ENCODE measurements at regions not wholly inside any gene's neighbourhood (a gene's known extent, or its start where the extent isn't known, plus 50 kb on each side); places are given as distances from the start of the nearest gene placed in this dataset.

DNA sequence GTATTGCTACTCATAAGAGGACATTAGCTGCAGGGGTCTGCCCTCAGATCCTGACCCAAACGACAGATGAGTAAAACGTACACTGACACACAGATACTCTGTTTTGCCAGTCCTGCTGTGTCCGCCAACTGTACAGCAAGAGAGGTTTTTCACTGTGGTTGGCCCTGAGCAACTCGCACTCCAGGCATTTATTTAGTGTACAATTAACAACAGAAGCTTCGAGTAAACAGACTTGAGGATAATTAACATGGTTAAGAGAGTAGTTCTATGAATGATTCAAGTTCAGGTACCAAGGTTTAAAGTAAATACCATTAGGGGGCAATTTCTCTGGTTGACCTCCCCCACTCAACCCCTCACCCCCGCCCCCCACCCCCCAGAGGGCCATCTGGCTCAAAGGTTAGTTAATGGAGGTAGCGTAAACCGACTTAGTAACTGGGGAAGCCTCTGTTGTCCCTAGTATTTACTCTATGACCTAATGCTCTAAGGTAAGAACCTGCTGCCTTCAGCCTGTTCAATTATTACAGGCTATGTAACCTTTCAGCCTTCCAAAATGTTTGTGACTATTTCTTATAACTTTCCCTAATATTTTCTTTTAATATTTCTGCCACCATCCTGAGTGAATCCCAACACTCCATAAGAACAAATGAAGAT is 103.9 kb upstream of the XIRP2 start:
- H3K36me3 ChIP-seq (replicated peaks in 1 of 2; ENCODE audit: control insufficient read depth in 1 of 2, insufficient read depth in 2 of 2, low read length in 1 of 2), result no peaks in the 10 kb centered on the region
- H3K27me3 ChIP-seq (ENCODE audit: insufficient read depth), result no peaks in the 10 kb centered on the region
- no peaks in the 10 kb centered on the region for H3K9me2 ChIP-seq
- no peak overlapping the region for H3K4me2 ChIP-seq
- no peaks in the 10 kb centered on the region for H4K20me1 ChIP-seq (ENCODE audit: insufficient read depth)
- no peaks in the 10 kb centered on the region for H3K79me2 ChIP-seq (ENCODE audit: insufficient read depth)
- H3K4me1 ChIP-seq (ENCODE audit: control insufficient read depth in 1 of 2, insufficient read depth in 2 of 2, low read depth in 1 of 2, low read length in 1 of 2), result no peaks in the 10 kb centered on the region; a peak in 1 of 4 replicates
- ChIA-PET POLR2A (no interaction called here), CTCF (no interaction called here)
- no peak for DNase-seq
- no peaks in the 10 kb centered on the region for H3F3A ChIP-seq (replicated peaks; ENCODE audit: insufficient read depth)
- no peak overlapping the region for H3K27ac ChIP-seq (ENCODE audit: low read depth in 2 of 2, low read length in 1 of 2)
- no peak overlapping the region; the same call in 1 of the 2 replicates for H2AFZ ChIP-seq (ENCODE audit: low read depth)
- WGBS (ENCODE audit: low lambda C conversion rate), result 61% methylated on average over 8 of the region's 8 CpGs
- H3K9me3 ChIP-seq, result no peaks in the 10 kb centered on the region
- TF ChIP-seq GATA2 (CRISPR knock-in tag; IDR thresholded peaks at IDR 0.05), result no peak
- no peak for TF ChIP-seq USF1 (IDR thresholded peaks at IDR 0.05; ENCODE audit: borderline replicate concordance, low read depth)
- TF ChIP-seq SMC3 (IDR thresholded peaks at IDR 0.05; ENCODE audit: low read depth, low read length), result no peak
- no peak for TF ChIP-seq CTCF (IDR thresholded peaks at IDR 0.05)
- TF ChIP-seq MAX (IDR thresholded peaks at IDR 0.05; ENCODE audit: low read depth), result no peak
- no peak for TF ChIP-seq CHD2 (IDR thresholded peaks at IDR 0.05; ENCODE audit: low read length, partially characterized antibody)
- no peak for TF ChIP-seq EP300 (IDR thresholded peaks at IDR 0.05; ENCODE audit: borderline replicate concordance in 1 of 2, low read depth in 1 of 2, low read length in 1 of 2)
- no peak for TF ChIP-seq FOXM1 (IDR thresholded peaks at IDR 0.05; ENCODE audit: low read depth)
- no peak for TF ChIP-seq EZH2phosphoT487 (IDR thresholded peaks at IDR 0.05; ENCODE audit: borderline replicate concordance, low read depth)
- TF ChIP-seq ELF1 (IDR thresholded peaks at IDR 0.05), result no peak
- no peak overlapping the region for H3K4me3 ChIP-seq (ENCODE audit: low read depth in 2 of 2, low read length in 1 of 2)
- H3K9ac ChIP-seq, result no peak overlapping the region

DNA sequence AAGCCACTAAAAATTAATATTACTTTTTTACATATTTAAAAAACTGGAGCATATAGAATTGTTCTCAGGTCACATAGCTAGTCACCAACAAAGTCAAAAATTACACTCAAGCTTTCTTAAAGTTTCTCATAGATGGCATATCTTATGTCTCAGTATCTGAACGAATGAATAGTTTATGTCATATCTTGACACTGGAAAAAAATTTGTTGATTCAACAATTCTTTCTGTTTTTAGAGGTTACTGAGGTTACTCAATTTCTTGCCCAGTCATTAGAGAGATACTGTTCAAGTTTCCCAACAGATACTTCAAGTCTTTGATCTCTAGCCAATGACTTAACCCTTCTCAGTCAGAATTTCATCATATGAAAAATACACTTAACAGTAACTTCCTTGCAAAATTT is 113.1 kb upstream of the XIRP2 start:
- H3F3A ChIP-seq (replicated peaks; ENCODE audit: insufficient read depth), result no peaks in the 10 kb centered on the region
- H3K9me2 ChIP-seq, result no peaks in the 10 kb centered on the region
- ChIA-PET CTCF (no interaction called here), POLR2A (no interaction called here)
- no peak overlapping the region for H3K4me3 ChIP-seq (ENCODE audit: low read depth in 2 of 2, low read length in 1 of 2)
- H3K4me1 ChIP-seq (ENCODE audit: control insufficient read depth in 1 of 2, insufficient read depth in 2 of 2, low read depth in 1 of 2, low read length in 1 of 2), result no peaks in the 10 kb centered on the region; a peak in 1 of 4 replicates
- DNase-seq, result no peak
- H3K27ac ChIP-seq (ENCODE audit: low read depth in 2 of 2, low read length in 1 of 2), result no peak overlapping the region
- no peaks in the 10 kb centered on the region for H3K79me2 ChIP-seq (ENCODE audit: insufficient read depth)
- WGBS (ENCODE audit: low lambda C conversion rate), result 66% methylated on average over 1 of the region's 1 CpG
- H3K9me3 ChIP-seq, result no peaks in the 10 kb centered on the region
- H4K20me1 ChIP-seq (ENCODE audit: insufficient read depth), result no peaks in the 10 kb centered on the region
- no peak overlapping the region for H3K4me2 ChIP-seq
- no peaks in the 10 kb centered on the region for H3K27me3 ChIP-seq (ENCODE audit: insufficient read depth)
- no peak for TF ChIP-seq RAD21 (IDR thresholded peaks at IDR 0.05; ENCODE audit: low read length)
- no peak for TF ChIP-seq TEAD4 (IDR thresholded peaks at IDR 0.05; ENCODE audit: borderline replicate concordance, insufficient read depth)
- no peak for TF ChIP-seq POLR2AphosphoS5 (IDR thresholded peaks at IDR 0.05; ENCODE audit: low read depth, low read length)
- no peak for TF ChIP-seq JUND (IDR thresholded peaks at IDR 0.05)
- TF ChIP-seq, protein P1, sequence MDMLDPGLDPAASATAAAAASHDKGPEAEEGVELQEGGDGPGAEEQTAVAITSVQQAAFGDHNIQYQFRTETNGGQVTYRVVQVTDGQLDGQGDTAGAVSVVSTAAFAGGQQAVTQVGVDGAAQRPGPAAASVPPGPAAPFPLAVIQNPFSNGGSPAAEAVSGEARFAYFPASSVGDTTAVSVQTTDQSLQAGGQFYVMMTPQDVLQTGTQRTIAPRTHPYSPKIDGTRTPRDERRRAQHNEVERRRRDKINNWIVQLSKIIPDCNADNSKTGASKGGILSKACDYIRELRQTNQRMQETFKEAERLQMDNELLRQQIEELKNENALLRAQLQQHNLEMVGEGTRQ (IDR thresholded peaks at IDR 0.05; ENCODE audit: borderline replicate concordance, low read depth, low read length), result no peak
- TF ChIP-seq ZBTB33 (IDR thresholded peaks at IDR 0.05; ENCODE audit: borderline replicate concordance, low read depth), result no peak
- no peak for TF ChIP-seq MAX (IDR thresholded peaks at IDR 0.05; ENCODE audit: low read depth)
- TF ChIP-seq YY1 (IDR thresholded peaks at IDR 0.05; ENCODE audit: low read depth), result no peak
- TF ChIP-seq RCOR1 (IDR thresholded peaks at IDR 0.05; ENCODE audit: low read length), result no peak
- TF ChIP-seq FOXJ3 (CRISPR knock-in tag; IDR thresholded peaks at IDR 0.05), result no peak
- TF ChIP-seq EZH2phosphoT487 (IDR thresholded peaks at IDR 0.05; ENCODE audit: borderline replicate concordance, low read depth), result no peak
- TF ChIP-seq SIN3A (IDR thresholded peaks at IDR 0.05; ENCODE audit: borderline replicate concordance, low read depth, low read length), result no peak
- no peak for TF ChIP-seq ELF1 (IDR thresholded peaks at IDR 0.05)
- TF ChIP-seq TAF1 (IDR thresholded peaks at IDR 0.05; ENCODE audit: borderline replicate concordance, low read depth, low read length), result no peak
- TF ChIP-seq NRF1 (IDR thresholded peaks at IDR 0.05; ENCODE audit: low read depth, low read length), result no peak
- no peak for TF ChIP-seq RFX5 (IDR thresholded peaks at IDR 0.05; ENCODE audit: low read length)
- H3K9ac ChIP-seq, result no peak overlapping the region
- no peak overlapping the region for H2AFZ ChIP-seq (ENCODE audit: low read depth)
- no peaks in the 10 kb centered on the region for H3K36me3 ChIP-seq (replicated peaks in 1 of 2; ENCODE audit: control insufficient read depth in 1 of 2, insufficient read depth in 2 of 2, low read length in 1 of 2)

Measured in SK-N-SH (cell line).